ENCODE measurements at regions not wholly inside any gene's neighbourhood (a gene's known extent, or its start where the extent isn't known, plus 50 kb on each side); places are given as distances from the start of the nearest gene placed in this dataset.

DNA sequence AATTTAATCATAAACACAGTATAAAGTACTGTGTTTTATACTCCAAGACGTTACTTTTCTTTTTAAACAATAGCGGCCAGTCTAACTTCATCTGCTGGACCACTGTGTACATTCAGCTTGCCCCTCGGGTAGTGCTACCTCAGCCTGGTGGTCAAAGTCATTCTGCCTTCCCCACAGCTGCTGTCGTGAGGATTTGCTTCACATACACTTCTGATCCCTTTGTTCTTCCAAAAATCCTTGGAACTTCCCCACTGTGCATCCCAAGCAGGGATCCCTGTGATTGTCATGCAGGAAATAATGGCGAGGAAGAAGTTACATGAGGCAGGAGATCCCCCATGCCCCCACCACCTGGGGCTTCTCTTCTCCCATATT is 234.9 kb upstream of the STARD13 start:
- DNase-seq, result no peak

GRCh38 chr13:33524086-33524485 is 238.5 kb upstream of the STARD13 start:
- peak; percentile 9 for DNase-seq

DNA sequence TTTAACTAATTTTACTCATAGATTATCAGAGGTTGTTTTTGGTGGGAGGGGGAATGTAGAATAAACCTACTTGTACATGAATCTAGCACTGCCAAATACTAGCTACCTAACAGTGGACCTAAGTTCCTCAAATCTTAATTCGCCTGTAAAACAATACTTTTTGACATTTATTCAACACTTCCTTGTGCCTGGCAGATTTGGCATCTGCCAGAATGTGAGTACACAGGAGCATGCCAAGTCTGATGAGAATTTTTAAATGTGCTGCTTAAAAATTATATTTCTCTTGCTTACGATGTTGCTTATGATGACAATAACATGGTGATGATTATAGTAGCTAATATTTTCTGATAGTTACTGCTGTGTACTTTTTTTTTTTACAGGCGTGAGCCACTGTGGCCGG is 240.2 kb upstream of the STARD13 start:
- DNase-seq, result no peak

DNA sequence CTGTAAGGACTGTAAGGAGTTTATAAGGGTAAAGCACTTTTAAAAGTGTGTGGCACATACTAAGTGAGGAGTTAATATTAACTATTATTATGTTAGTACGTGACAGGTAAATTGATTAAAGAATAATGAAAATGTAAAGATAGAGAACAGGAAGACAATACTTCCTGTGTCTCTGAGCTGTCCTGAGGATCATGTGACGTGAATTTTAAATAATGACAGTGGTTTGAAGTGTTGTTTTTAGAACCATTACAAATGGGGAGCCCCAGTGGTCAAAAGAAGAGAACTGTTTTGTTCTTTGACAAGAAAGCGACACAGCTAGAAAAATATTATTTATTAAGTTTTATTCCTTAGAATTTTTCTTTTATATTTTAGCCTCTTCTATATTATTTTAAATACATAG is 241.2 kb upstream of the STARD13 start:
- no peak for DNase-seq

DNA sequence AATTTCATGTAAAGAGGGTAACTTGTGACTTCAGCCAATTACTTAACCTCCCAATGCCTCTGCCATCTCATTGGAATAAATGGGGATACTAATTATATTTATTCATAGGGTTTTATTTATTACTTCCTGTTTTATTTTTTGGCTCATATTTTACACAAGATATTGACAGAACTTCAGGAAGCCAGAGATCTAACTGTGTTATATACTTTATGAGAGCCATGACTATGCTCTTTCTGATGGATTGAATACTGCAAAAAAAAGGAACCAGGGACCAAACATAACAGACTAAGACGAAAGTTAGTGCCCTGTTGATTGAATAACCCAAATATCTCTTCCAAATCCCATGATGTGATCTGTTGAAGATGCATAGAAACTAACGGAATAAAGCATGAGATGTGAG is 243.3 kb upstream of the STARD13 start:
- no peak for DNase-seq

DNA sequence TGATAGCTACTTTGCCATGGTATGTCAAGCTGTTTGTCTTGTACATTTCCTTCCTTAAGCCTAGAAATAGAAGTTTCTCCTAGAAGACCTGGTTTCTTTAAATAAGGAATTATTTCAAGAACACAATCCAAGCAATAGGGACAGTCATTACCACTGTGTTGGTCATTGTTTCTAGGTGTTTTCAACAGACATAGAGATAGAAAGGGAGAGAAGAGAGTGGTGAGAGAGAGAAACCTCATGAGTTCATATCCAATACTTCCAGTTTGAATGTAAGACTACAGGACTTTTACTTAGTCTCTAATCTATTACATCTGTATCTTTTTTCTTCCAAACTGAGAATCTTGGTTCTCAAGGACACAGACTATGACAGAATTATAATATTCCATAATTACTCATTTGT is 245.9 kb upstream of the STARD13 start:
- DNase-seq, result no peak

DNA sequence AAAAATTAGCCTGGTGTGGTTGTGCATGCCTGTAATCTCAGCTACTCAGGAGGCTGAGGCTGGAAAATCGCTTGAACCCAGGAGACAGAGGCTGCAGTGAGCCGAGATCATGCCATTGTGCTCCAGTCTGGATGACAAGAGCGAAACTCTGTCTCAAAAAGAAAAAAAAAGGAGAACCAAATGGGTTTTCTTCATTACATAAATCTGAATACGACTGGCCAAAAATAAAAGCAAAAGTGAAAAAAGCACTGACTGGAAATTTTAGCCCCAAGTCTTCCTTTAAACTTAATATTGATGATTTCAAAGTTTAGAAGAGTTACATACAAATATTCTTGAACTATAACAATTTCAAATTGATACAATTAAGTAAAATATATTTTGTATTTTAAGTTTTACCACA is 249.5 kb upstream of the STARD13 start:
- no peak for DNase-seq

- no peak for DNase-seq
These were observed 251.0 kb upstream of the STARD13 start for GRCh38 chr13:33536601-33537000.

DNA sequence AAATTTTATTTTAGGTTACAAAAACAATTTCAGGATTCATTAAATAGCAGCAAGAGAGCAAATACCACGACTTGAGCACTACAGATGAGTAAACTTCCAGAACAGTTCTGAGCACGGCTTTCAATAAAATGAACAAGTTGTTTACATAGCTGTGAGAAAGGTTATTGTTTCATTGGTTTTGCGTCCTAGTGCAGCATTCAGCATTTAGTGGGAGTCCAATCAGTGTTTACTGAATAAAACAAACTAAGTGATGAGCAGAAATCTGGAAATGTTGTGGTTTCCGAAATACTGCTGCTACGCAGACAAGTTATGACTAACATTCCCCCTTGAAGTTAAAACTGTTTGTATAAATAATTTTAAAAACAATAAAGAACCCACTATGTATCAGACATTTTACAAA is 251.5 kb upstream of the STARD13 start:
- no peak for DNase-seq

- DNase-seq, result no peak
These were observed 252.1 kb upstream of the STARD13 start for GRCh38 chr13:33537676-33538075.

- DNase-seq, result no peak
These were observed 255.9 kb upstream of the STARD13 start for GRCh38 chr13:33541456-33541855.

DNA sequence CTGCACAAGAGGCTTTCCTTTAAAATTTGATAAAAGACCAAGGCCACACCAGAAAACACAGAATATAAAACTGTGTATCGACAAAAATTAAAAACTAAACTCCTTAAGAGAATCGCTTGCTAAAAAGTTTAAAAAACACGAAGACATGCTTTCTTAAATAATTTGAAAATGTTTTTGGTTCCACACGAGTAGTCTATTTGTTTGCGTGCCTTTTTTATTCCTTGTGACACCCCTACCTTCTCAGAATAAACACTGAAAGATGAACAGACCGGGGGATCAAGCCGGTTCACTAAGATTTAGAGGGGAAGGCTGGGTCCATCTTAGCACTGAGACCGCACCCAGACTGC is 256.4 kb upstream of the STARD13 start:
- DNase-seq, result no peak

DNA sequence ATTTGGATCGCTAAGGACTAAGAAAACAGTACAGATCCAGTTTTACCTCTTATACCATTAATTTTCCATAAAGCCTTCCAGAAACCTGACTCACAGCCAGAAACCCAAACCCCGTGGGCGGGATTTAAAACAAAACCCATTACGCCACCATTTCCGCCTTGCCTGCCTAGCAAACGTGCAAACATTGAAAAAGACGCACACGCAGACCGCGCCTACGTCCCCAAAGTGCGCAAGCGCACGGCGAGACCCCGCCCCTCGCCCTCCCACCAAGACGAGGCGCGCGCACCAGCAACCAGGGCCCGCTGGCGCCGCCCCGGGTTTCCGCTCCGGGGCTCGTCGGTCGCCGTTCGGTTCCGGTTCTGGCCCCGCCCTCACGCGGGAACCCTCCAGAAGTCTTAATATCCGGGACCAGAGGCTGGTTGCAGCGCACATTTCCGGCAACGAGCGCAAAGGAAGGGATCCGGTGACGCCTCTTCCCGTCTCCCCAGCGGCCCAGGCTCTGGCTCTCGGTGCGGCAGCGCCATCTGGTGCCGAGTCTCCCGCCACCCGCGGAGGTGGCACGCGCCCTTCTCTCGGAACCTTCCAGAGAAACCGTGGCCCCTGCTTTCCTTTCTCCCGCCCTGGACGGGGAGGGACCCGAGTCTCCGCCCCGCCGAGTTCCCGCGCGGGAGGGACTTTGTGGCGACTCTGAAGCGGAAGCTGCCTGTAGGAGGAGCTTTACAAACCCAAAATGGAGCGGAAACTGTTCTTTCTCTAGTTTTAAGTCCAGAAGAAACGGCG is 256.9 kb upstream of the STARD13 start:
- peak; percentile 100 for DNase-seq

DNA sequence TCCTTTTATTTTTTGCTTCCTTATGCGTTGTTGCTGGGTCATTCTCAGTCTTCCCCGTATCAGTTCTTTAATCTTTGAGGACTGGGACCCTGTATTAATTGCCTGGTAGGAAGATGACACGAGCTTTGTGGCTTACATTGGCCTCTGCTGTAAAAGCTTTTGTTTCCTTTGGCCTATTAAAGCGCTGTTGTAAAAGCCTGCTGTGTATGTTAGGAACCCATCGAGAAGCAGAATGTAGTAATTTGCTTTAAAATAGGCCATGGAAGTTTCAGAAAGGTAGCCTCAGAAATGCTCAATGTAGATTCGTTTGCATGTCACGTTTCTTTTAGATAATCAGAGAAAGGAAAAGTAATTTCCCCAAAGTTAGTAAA is 257.5 kb upstream of the STARD13 start:
- DNase-seq, result no peak

GRCh38 chr13:33543631-33544265 is 258.2 kb upstream of the STARD13 start:
- no peak for DNase-seq

DNA sequence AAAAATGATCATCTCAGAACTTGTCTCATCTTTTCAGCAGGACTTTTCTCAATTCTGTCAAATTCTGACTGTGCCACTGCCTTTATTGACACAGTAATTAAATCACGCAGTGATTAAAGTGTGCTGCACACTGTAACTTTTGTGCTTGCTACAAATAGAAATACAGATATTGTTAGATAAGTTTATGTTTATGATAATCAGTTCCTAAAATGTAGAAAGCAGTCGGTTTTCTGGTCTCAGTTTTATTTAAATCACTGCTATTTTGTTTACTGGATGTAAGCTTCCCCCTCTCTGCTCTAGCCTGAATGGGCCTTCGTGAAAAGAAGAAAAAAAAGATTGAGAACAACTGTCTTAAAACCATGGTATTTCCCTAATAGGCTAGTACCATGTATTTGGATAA is 258.8 kb upstream of the STARD13 start:
- no peak for DNase-seq

DNA sequence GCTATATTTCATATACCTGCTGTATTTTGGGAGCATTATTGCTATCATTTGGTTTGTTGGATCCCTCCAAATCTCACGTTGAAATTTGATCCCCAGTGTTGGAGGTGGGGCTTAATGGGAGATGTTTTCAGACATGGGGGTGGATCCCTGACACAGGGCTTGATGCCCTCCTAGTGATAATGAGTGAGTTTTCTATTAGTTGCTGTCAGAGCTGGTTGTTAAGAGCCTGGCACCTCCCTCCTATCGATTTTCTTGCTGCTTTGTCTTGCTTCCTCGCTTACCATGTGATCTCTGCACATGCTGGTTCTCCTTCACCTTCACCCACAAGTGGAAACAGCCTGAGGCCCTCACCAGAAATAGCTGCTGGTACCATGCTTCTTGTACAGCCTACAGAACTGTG is 259.9 kb upstream of the STARD13 start:
- no peak for DNase-seq

DNA sequence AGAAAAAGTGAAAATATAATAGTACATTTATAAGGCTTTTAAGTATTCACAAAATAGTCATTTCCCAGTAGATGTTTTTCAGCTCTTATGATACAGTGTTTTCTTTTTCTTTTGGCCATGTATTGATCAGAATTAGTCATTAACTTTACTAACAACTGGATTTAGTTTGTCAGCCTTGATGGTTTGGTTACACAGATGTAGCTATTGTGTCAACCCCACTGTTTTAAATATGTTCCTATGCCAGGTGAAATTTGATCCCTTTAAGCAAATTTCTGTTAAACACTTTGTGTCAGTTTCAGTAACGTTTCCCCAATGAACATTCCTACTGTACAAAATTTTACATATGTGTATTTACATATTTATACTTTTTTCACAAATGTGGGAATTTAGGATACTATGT is 261.5 kb upstream of the STARD13 start:
- no peak for DNase-seq

DNA sequence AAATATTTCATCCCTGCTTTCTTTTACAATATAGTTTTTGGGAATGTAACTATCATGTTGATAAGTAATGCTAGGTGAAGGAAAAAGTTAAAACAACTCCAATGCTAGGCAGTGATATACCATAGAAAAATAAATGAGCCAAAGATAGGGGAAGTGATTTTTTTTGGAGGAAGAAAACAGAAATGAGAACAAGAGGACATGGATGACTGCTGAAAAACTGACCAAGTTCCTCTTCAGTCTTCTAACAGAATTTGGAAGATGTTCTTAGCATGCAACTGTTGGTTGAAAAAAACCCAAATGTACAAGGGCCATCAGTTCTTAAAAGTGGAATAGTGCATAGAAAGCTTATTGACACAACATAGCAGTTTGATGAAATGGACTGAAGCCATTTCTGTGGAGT is 262.5 kb upstream of the STARD13 start:
- no peak for DNase-seq

GRCh38 chr13:33550276-33550675 is 264.7 kb upstream of the STARD13 start:
- no peak for DNase-seq

GRCh38 chr13:33550885-33551284 is 265.3 kb upstream of the STARD13 start:
- no peak for DNase-seq

DNA sequence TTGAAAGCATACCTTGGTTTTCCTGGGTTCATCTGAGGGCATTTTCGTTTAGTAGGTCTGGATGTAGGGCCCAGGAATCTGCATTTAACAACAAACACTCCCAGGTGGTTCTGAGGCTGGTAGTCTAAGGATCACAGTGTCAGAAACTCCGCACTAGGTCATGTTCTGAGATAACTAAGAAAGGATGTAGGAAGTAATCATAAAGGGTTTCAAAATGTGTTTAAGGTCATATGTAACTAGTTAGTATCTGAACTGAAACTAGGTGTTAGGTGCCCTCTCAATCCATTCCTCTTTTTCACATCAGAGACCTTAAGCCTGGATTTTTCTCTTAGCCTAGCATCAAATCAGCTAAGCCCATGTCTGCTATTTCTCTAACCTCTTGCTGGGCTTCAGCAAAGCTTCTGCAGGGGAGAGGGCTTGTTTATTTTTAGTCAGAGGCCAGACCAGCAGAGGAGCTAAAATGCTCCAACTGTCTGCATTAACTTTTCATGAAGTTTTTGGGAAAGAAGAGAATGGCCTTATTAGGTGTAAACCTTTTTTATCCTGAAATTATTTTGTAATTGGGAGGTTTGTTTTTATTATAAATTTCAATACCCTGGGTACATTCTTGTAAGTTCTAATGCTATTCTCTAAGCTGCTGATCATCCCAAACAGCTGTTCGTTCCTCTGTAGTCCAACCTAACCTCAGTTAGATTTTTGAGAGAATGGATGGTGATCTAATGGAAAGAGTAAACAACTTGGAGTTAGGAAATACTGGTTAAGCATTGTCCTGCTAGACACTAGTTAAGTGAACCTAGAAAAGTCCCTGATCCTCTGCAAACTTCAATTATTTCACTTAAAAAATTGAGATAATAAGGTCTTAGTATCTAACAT is 262.8 kb upstream of the RFC3 start:
- DNase-seq, result no peak

DNA sequence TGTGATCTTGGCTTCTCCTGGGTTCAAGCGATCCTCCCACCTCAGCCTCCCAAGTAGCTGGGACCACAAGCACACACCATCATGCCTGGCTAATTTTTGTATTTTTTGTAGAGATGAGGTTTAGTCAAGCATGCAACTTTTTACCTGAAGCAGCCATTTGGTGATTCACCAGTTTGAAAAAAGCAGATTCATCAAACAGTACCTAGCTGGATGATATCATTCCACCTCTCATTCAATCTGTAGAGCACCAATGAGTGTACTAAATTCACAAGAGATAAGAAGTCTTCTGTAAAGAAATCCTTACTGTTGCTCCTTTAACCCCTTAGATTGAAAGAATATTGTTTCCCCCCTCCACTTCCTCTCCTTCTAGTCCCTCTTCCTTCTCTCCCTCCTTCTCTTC is 261.1 kb upstream of the RFC3 start:
- no peak for DNase-seq

GRCh38 chr13:33560726-33561125 is 257.2 kb upstream of the RFC3 start:
- no peak for DNase-seq
